NOMO-1 treated with dmso at 0.1 percent for 144 hours (cell line): ENCODE measurements at regions not wholly inside any gene's neighbourhood (a gene's known extent, or its start where the extent isn't known, plus 50 kb on each side); places are given as distances from the start of the nearest gene placed in this dataset.
"Not testable (repeated sequence)": the region's sequence is repeated elsewhere in the genome, so short reads cannot be mapped to it uniquely, and the experiment has no call there.

Experiments
- DNase-seq: peaks from one replicate; lab custom pipeline; 2025; ENCODE audit not compliant: unreplicated experiment; lab: John Stamatoyannopoulos, UW

- DNase-seq: no peak
Observed at GRCh38 chr13:44755872-44756271, 179.7 kb upstream of the TSC22D1 start.

GRCh38 chr13:44752164-44752563, 176.0 kb upstream of the TSC22D1 start:
- DNase-seq: no peak

- DNase-seq: no peak
Observed at GRCh38 chr13:44750630-44751029, 174.5 kb upstream of the TSC22D1 start.

- no peak for DNase-seq
Observed at GRCh38 chr13:44749906-44750305, 173.8 kb upstream of the TSC22D1 start.

GRCh38 chr13:44748439-44748838, 172.3 kb upstream of the TSC22D1 start:
- DNase-seq: no peak

- no peak for DNase-seq
Observed at GRCh38 chr13:44747179-44747578, 171.0 kb upstream of the TSC22D1 start.

- DNase-seq: no peak
Observed at GRCh38 chr13:44746690-44747089, 170.6 kb upstream of the TSC22D1 start.

GRCh38 chr13:44744880-44745633, 168.9 kb upstream of the TSC22D1 start:
- no peak for DNase-seq

GRCh38 chr13:44739539-44739938, 163.4 kb upstream of the TSC22D1 start:
- DNase-seq: no peak

- no peak for DNase-seq
Observed at GRCh38 chr13:44739120-44739519, 163.0 kb upstream of the TSC22D1 start.

GRCh38 chr13:44738463-44738862, 162.3 kb upstream of the TSC22D1 start:
- DNase-seq: no peak

- no peak for DNase-seq
Observed at GRCh38 chr13:44735806-44736205, 159.7 kb upstream of the TSC22D1 start.

GRCh38 chr13:44734201-44734707, 158.1 kb upstream of the TSC22D1 start:
- DNase-seq: no peak

- DNase-seq: no peak
Observed at GRCh38 chr13:44732503-44733098, 156.5 kb upstream of the TSC22D1 start.

GRCh38 chr13:44730851-44731250, 154.7 kb upstream of the TSC22D1 start:
- no peak for DNase-seq

- no peak for DNase-seq
Observed at GRCh38 chr13:44730099-44730498, 154.0 kb upstream of the TSC22D1 start.

GRCh38 chr13:44727591-44727990, 151.5 kb upstream of the TSC22D1 start:
- not testable (repeated sequence) for DNase-seq

GRCh38 chr13:44726778-44727177, 150.6 kb upstream of the TSC22D1 start:
- no peak for DNase-seq

GRCh38 chr13:44726214-44726613, 150.1 kb upstream of the TSC22D1 start:
- no peak for DNase-seq

GRCh38 chr13:44719857-44720671, 143.9 kb upstream of the TSC22D1 start:
- no peak for DNase-seq

- no peak for DNase-seq
Observed at GRCh38 chr13:44718467-44718866, 142.3 kb upstream of the TSC22D1 start.
